DMS 273 treated with DMSO at 0.1 percent for 48 hours (cell line): ENCODE measurements at regions not wholly inside any gene's neighbourhood (a gene's known extent, or its start where the extent isn't known, plus 50 kb on each side); places are given as distances from the start of the nearest gene placed in this dataset.

ENCODE experiments used
- DNase-seq: peaks from one replicate; lab custom pipeline; 2025; lab: John Stamatoyannopoulos, UW

- no peak for DNase-seq
These were observed 1005.8 kb downstream of the PCDH18 start for GRCh38 chr4:136526517-136526916.

DNA sequence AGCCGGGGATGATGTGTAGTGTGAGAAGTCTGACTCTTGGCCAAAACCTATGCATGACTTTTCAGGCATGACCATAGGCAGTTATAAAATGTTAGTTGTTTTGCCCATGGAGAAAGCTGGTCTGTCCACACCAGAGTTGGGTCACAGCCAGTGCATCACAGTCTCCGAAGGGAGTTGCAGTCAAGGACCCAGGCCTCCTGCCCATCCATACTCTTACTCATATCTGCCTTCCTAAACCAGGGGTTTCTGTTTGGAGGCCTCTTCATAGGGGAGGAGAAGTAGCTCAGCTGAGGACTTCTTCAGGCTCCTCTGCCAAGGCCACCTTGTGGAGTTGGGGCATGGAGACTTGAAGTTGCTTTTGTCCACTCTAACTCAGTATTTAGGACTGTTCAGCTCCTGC lies 1008.3 kb downstream of the PCDH18 start:
- no peak for DNase-seq

DNA sequence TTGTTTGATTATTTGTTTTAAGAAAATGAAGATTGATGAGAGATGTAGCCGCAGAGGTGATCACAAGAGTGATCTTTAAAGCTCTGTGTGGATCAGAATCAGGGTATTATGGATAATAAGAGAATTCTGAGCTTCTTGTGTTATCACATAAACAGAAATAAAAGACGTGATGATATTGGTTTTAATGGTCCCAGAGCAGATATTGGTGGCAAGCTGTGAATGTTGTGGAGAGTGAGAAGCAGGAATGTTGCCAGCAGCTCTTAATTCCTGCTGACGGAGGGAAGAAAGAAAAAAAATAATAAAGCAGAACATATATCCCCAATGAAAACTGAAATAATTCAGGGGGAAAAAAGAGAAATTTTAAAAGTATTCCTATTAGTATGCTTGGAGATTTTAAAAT lies 1015.9 kb downstream of the PCDH18 start:
- no peak for DNase-seq

GRCh38 chr4:136505020-136505419 lies 1027.3 kb downstream of the PCDH18 start:
- peak; percentile 23 for DNase-seq

GRCh38 chr4:136495851-136496250 lies 1036.4 kb downstream of the PCDH18 start:
- no peak for DNase-seq

GRCh38 chr4:136495076-136495475 lies 1037.2 kb downstream of the PCDH18 start:
- no peak for DNase-seq

- no peak for DNase-seq
These were observed 1043.2 kb downstream of the PCDH18 start for GRCh38 chr4:136489101-136489500.

DNA sequence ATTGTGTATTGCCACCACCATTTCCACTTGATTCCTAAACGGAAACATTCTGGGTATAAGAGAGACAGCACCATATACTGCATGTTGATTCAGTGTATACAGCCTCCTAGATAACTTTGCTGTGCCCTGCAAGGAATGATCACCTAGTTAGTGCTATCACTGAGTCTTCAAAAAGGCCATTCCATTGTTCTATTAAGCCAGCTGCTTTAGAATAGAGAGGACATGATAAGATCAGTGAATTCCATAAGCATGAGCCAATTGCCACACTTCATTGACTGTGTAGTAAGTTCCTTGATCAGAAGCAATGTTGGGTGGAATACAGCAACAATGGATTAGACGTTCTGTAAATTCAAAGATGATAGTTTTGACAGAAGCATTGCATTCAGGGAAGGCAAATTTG lies 1047.3 kb downstream of the PCDH18 start:
- DNase-seq = no peak

DNA sequence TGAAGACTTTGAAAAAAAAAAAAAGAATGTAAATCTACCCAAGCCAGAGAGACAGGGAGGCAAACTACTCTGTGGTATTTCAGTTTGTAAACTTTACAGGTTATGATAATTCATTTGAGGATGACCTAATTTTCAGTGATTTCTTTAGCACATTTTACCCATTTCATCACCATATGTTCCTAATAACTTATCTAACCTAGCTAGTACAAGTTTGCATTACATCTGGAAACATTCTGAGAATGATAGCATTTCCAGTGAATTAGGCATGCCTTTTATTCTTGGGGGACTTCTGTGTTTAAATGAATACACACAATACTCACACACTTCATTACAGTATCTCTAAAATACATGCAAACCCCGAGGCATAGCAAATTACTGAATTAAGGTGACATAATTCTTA lies 1055.5 kb downstream of the PCDH18 start:
- no peak for DNase-seq

- no peak for DNase-seq
These were observed 1061.2 kb downstream of the PCDH18 start for GRCh38 chr4:136471051-136471450.

DNA sequence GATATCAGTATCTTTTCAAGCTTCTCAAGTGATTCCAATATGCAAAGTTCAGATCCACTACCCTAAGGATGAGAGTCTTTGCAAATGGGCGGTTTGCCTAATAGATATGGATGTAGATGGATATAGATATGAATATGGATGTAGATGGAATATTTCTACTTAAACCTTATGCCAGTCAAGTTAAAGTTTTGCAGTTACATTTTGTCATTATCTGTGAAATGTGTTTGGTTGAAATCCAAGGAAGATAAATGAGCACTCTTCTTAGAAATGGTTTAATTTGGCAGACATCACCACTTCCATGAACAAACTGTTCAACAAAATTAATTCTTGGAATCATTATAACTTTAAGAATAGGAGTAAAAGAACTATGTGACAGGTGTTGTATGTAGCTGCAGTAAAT lies 1066.6 kb downstream of the PCDH18 start:
- DNase-seq = no peak

DNA sequence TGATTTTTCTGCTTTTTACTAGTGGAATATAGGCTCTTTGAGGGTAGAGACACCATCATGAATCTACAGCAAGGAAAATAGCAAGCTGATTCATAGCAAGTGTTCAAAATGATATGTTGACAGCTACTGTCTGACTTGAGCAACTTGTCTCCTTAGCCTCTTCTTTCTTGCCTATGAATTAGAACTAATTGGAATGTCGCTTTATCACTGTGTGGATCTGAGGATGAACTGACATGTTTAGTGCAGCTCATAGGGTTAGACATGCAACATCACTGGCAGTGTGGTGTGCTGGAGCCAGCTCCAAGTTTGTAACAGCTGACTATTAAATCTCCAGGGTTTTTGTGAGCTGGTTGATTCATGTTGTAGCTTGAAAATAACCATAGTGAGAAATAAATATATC lies 1068.4 kb downstream of the PCDH18 start:
- DNase-seq = no peak

DNA sequence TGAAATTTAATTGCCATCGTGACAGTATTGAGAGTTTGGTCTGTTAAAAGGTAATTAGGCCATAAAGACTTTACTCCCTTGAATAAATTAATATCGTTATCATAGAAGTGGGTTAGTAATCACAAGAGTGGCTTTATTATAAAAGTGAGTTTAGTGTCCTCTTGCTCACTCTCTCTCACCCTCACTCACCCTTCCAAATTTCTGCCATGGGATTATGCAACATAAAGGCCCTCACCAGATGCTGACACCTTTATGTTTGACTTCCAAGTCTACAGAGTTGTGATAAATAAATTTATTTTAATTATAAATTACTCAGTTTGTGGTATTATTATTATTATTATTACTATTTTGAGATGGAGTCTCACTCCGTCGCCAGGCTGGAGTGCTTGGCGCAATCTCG lies 1070.8 kb downstream of the PCDH18 start:
- DNase-seq = no peak

- no peak for DNase-seq
These were observed 1074.0 kb downstream of the PCDH18 start for GRCh38 chr4:136458326-136458725.

- no peak for DNase-seq
These were observed 1074.7 kb downstream of the PCDH18 start for GRCh38 chr4:136457577-136457976.

DNA sequence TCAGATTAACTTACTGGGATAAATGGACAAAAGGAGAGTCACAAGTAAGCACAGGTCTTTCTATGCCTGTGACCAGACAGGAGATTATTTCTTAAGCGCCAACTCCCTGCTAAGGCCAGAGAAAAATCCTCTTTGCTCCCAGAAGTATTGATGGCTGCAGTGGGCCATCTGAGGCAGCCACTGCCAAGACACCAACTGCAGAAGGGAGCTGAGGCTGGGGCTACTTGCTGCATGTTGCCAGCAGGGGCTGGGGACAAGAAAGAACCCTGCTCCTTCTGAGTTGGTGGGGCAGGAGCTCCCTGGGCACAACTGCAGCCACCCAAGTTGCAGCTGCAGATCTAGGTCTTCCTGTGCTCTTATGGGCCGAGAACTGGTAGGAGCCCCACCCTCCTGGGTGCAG lies 1075.3 kb downstream of the PCDH18 start:
- DNase-seq = no peak

- DNase-seq = no peak
These were observed 1089.3 kb downstream of the PCDH18 start for GRCh38 chr4:136443006-136443405.

- DNase-seq = no peak
These were observed 1089.8 kb downstream of the PCDH18 start for GRCh38 chr4:136442447-136442846.

DNA sequence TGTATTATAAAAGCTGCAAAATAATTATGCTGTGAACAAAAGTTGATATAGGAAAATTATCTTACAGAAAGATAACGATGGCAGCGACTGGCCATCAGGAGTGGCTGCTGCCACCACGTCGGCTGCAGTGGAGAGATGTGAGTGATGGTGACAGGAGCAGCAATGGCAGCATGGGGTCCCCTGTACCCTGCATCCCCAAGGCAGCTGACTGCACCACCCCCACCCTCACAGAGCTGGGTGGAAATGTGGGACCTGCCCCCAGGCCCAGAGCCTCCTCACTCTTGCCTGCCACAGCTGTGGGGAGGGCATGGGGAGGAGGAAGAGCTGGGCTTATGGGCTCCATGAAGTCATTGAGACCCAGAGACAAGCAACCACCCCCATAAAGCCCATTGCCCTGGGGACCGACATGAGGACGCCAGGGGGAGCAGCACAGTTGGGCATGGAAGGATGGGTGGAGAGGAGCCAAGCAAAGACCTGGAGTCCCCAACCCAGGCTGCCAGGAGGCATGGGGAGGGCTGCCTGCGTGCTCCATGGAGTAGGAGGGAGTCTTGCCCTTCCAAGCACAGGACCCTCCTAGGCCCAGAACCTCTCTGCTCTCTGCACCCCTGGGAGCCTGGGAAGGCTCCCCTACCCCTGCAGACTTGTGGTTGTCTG lies 1090.5 kb downstream of the PCDH18 start:
- no peak for DNase-seq

- DNase-seq = no peak
These were observed 1093.6 kb downstream of the PCDH18 start for GRCh38 chr4:136438645-136439044.

DNA sequence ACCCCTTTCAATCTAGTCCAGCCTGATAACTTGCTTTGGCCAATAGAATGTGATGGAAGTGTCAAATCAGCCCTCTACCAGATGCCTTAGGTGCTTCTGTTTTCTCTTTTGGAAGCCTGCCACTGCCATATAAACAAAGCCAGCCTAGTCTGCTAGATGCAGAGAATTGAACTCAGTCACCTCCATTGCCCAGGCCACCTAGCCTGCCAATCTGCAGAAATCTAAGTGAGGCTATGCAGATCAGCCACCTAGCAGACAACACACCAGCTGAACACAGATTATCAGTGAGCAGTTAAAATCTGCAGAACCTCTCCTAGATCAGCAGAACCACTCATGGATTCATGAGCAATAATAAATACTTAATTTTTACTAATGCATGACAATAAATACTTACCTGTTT lies 1108.2 kb downstream of the PCDH18 start:
- no peak for DNase-seq

- no peak for DNase-seq
These were observed 1117.3 kb downstream of the PCDH18 start for GRCh38 chr4:136414981-136415380.

DNA sequence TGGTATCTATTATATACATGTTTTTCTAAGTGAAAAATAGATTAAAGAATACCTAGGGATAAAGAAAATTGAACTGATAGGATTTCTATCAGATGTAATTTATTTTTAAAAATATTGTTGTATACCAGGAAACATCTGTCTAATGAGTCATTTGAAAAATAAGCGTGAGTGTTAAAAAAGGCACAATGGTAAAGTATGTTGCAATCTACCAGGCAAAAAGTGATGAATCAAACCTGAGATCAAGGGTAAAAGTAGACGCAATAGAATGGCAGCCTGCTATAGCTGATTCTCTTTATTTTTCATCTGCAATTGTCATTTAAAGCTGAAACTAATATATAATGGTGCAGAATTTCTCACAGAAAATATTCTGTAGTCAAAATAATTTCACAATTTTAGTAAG lies 1119.6 kb downstream of the PCDH18 start:
- DNase-seq = no peak

DNA sequence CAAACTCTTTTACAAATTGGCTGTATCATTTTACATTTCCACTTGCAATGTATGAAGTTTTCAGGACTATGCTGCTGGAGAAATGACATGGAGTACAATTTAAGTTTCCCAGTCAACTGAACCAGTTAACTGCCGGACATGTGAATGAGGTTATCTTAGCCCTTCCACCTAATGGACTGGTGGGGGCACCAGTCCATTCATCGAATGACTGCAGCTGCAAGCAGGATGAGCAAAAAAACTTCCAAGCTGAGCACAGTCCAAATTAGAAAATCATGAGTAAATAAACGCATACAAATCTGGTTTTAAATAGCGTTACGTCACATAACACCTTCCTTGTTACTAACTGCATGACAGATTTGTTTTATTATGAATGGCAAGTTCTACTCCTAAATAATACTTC lies 1131.5 kb downstream of the PCDH18 start:
- DNase-seq = no peak
